ENCODE measurements at regions not wholly inside any gene's neighbourhood (a gene's known extent, or its start where the extent isn't known, plus 50 kb on each side); places are given as distances from the start of the nearest gene placed in this dataset.

DNA sequence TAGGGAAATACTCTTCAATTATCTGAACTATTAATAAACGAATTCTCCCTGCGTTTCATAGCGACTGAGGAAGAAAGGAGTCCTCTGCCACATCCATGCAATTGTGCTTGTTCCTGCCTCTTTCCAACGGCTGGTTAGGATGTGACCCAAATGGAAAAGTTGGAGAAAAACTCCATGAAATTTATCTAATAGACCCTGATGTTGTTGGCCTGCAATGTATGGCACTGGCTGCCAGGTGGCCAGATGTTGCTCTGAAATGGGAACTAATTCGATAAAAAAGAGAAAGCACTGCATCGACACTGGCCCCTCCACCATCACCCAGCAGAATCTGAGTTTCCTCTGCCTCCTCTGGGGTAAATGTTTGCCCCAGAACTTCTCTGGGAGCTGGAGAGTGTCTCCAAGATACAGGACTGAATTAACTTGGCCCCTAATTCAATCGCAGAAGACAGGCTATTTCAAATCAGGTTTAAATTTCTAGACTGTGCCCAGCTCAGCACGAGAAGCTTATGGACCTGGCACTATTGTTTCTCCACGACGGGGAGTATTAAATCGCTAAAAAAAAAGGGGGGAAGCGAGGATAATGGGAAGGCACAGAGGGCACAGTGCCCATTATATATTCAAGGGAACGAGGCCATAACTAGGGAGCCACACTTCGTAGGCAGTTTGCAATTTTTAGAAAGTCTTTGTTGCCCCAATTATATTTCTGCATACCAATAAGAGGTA lies 103.9 kb downstream of the ZIC5 start:
- no peak for DNase-seq
- Mint-ChIP-seq H3K36me3 (ENCODE audit: insufficient read depth, unreplicated experiment) (no peaks in the 10 kb centered on the region), H3K27me3 (ENCODE audit: insufficient read depth, unreplicated experiment) (peaks cover 27% of the 10 kb centered on the region), H3K4me1 (ENCODE audit: low read depth, unreplicated experiment) (no peaks in the 10 kb centered on the region), H3K9me3 (ENCODE audit: unreplicated experiment) (no peaks in the 10 kb centered on the region), H3K4me3 (ENCODE audit: unreplicated experiment) (no peak overlapping the region), H3K27ac (ENCODE audit: unreplicated experiment) (no peak overlapping the region)
- Histone ChIP-seq H3K9me3 (no peaks in the 10 kb centered on the region), H3K36me3 (ENCODE audit: control insufficient read depth, insufficient read depth, low read length) (no peaks in the 10 kb centered on the region), H3K4me1 (0 out of 2 replicates have a peak, but pooled peaks cover 5% of the 10 kb centered on the region), H3K27me3 (replicated peaks; ENCODE audit: control insufficient read depth, insufficient read depth, low read length) (no peaks in the 10 kb centered on the region; the same call in 1 of the 2 replicates), H3K4me3 (ENCODE audit: low read depth, low read length) (no peak overlapping the region)
- TF ChIP-seq, protein P1, sequence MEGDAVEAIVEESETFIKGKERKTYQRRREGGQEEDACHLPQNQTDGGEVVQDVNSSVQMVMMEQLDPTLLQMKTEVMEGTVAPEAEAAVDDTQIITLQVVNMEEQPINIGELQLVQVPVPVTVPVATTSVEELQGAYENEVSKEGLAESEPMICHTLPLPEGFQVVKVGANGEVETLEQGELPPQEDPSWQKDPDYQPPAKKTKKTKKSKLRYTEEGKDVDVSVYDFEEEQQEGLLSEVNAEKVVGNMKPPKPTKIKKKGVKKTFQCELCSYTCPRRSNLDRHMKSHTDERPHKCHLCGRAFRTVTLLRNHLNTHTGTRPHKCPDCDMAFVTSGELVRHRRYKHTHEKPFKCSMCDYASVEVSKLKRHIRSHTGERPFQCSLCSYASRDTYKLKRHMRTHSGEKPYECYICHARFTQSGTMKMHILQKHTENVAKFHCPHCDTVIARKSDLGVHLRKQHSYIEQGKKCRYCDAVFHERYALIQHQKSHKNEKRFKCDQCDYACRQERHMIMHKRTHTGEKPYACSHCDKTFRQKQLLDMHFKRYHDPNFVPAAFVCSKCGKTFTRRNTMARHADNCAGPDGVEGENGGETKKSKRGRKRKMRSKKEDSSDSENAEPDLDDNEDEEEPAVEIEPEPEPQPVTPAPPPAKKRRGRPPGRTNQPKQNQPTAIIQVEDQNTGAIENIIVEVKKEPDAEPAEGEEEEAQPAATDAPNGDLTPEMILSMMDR (IDR thresholded peaks at IDR 0.05; ENCODE audit: insufficient read depth in 1 of 2, low read depth in 1 of 2, low read length in 1 of 2, severe bottlenecking in 1 of 2, unreplicated experiment in 1 of 2) = no peak
- intact Hi-C loops (cut with micrococcal nuclease; ENCODE audit: unreplicated experiment) = no loop called here
- POLR2A ChIA-PET = no interaction called here
- no TSS peak for BruUV-seq (replicated peaks)
- CTCF ChIA-PET = no interaction called here

DNA sequence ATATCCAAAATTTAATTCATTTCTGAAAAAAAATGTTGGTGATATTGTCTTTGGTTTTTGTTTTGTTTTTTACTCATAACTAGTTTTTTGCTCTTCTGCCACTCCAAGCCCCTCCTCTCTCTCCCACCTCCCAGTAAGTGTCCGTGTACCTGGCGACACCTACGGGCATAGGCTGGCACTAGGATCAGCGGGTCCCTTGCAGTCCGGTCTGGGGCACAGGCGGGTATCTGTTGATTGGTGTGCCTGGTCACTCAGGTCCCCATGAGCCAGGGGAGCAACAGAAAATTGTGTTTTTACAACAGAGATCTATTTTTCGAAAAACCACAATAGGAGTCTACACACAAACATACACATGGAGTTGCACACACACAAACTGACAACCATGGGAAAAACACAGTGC lies 104.8 kb downstream of the ZIC5 start:
- Histone ChIP-seq H3K4me1 (0 out of 2 replicates have a peak, but pooled peaks cover 5% of the 10 kb centered on the region), H3K27me3 (replicated peaks; ENCODE audit: control insufficient read depth, insufficient read depth, low read length) (no peaks in the 10 kb centered on the region; the same call in 1 of the 2 replicates), H3K9me3 (no peaks in the 10 kb centered on the region), H3K36me3 (ENCODE audit: control insufficient read depth, insufficient read depth, low read length) (no peaks in the 10 kb centered on the region), H3K4me3 (ENCODE audit: low read depth, low read length) (no peak overlapping the region)
- BruUV-seq (replicated peaks) = no TSS peak
- no peaks in the 10 kb centered on the region for H3K9me3 Mint-ChIP-seq (ENCODE audit: unreplicated experiment)
- no peak overlapping the region for H3K4me3 Mint-ChIP-seq (ENCODE audit: unreplicated experiment)
- CTCF ChIA-PET = no interaction called here
- POLR2A ChIA-PET = no interaction called here
- peaks cover 23% of the 10 kb centered on the region for H3K27me3 Mint-ChIP-seq (ENCODE audit: insufficient read depth, unreplicated experiment)
- no peak for DNase-seq
- H3K4me1 Mint-ChIP-seq (ENCODE audit: low read depth, unreplicated experiment) = no peaks in the 10 kb centered on the region
- intact Hi-C loops (cut with micrococcal nuclease; ENCODE audit: unreplicated experiment) = no loop called here
- TF ChIP-seq, protein P1 (IDR thresholded peaks at IDR 0.05; ENCODE audit: insufficient read depth in 1 of 2, low read depth in 1 of 2, low read length in 1 of 2, severe bottlenecking in 1 of 2, unreplicated experiment in 1 of 2) = no peak
- no peaks in the 10 kb centered on the region for H3K36me3 Mint-ChIP-seq (ENCODE audit: insufficient read depth, unreplicated experiment)
- H3K27ac Mint-ChIP-seq (ENCODE audit: unreplicated experiment) = no peak overlapping the region

DNA sequence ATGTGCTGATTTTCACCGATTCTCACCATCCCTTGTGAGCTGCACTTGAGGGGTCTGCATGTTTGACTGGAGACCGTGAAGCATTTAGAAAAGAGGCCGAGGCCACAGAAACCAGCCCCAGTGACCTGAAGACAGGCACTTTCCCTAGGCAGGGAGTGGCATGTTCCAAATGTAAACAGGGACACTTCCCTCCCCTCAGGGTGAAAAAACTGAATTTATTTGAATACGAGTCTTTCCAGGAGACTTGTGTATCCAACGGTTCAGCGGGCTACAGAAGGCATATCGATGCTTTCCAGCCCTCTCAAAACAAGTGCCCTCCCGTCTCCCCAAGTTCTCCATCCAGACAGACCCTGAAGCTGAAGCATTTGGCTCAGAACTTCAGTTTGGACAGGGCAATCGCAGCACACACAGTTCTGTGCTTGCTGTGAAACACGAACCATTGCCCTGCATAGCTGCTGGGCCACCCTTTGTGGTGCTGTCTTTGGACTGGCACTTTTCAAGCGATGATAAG lies 106.1 kb downstream of the ZIC5 start:
- Mint-ChIP-seq H3K27me3 (ENCODE audit: insufficient read depth, unreplicated experiment) (peaks cover 20% of the 10 kb centered on the region), H3K9me3 (ENCODE audit: unreplicated experiment) (no peaks in the 10 kb centered on the region), H3K27ac (ENCODE audit: unreplicated experiment) (no peak overlapping the region), H3K4me1 (ENCODE audit: low read depth, unreplicated experiment) (no peaks in the 10 kb centered on the region), H3K36me3 (ENCODE audit: insufficient read depth, unreplicated experiment) (no peaks in the 10 kb centered on the region), H3K4me3 (ENCODE audit: unreplicated experiment) (no peak overlapping the region)
- no peaks in the 10 kb centered on the region; the same call in 1 of the 2 replicates for H3K27me3 ChIP-seq (replicated peaks; ENCODE audit: control insufficient read depth, insufficient read depth, low read length)
- POLR2A ChIA-PET = no interaction called here
- no peaks in the 10 kb centered on the region for H3K9me3 ChIP-seq
- TF ChIP-seq, protein P1 (IDR thresholded peaks at IDR 0.05; ENCODE audit: insufficient read depth in 1 of 2, low read depth in 1 of 2, low read length in 1 of 2, severe bottlenecking in 1 of 2, unreplicated experiment in 1 of 2) = no peak
- H3K36me3 ChIP-seq (ENCODE audit: control insufficient read depth, insufficient read depth, low read length) = no peaks in the 10 kb centered on the region
- BruUV-seq (replicated peaks) = no TSS peak
- CTCF ChIA-PET = no interaction called here
- H3K4me3 ChIP-seq (ENCODE audit: low read depth, low read length) = no peak overlapping the region
- H3K4me1 ChIP-seq = 0 out of 2 replicates have a peak, but pooled peaks cover under 1% of the 10 kb centered on the region
- intact Hi-C loops (cut with micrococcal nuclease; ENCODE audit: unreplicated experiment) = no loop called here
- no peak for DNase-seq
